ENCODE measurements at regions not wholly inside any gene's neighbourhood (a gene's known extent, or its start where the extent isn't known, plus 50 kb on each side); places are given as distances from the start of the nearest gene placed in this dataset.

- WGBS: 84% methylated on average over 9 of the region's 9 CpGs
- Histone ChIP-seq H3K9ac (ENCODE audit: low read depth in 1 of 2, low read length in 2 of 2) (no peak overlapping the region), H3K27ac (ENCODE audit: low read depth in 1 of 2, low read length in 2 of 2) (no peak overlapping the region), H3K4me1 (ENCODE audit: control insufficient read depth in 4 of 4, insufficient read depth in 4 of 4, low read length in 3 of 4) (no peaks in the 10 kb centered on the region), H3K27me3 (ENCODE audit: control insufficient read depth in 4 of 4, insufficient read depth in 4 of 4, low read length in 3 of 4) (no peaks in the 10 kb centered on the region), H3K9me3 (ENCODE audit: control insufficient read depth in 4 of 4, low read length in 3 of 4) (peaks cover 0 to 3% (median 0%) of the 10 kb centered on the region in 4 donors), H3K4me3 (ENCODE audit: low read depth in 1 of 3, low read length in 3 of 3) (no peak overlapping the region), H3K36me3 (ENCODE audit: control insufficient read depth in 4 of 4, insufficient read depth in 3 of 4, low read depth in 1 of 4, low read length in 3 of 4) (no peaks in the 10 kb centered on the region)
- DNase-seq (ENCODE audit: low spot score): no peak
- TF ChIP-seq EGR1 (IDR thresholded peaks at IDR 0.05; ENCODE audit: low read depth in 2 of 2) (no peak), REST (IDR thresholded peaks at IDR 0.05) (no peak), TAF1 (conservative IDR thresholded peaks at IDR 0.05) (no peak), SP1 (IDR thresholded peaks at IDR 0.05) (no peak), GABPA (IDR thresholded peaks at IDR 0.05 in 1 of 2, conservative IDR thresholded peaks at IDR 0.05 in 1 of 2) (no peak), MAX (IDR thresholded peaks at IDR 0.05) (no peak), YY1 (IDR thresholded peaks at IDR 0.05) (no peak), RXRA (IDR thresholded peaks at IDR 0.05) (no peak), RAD21 (IDR thresholded peaks at IDR 0.05) (no peak), ZBTB33 (IDR thresholded peaks at IDR 0.05) (no peak), CTCF (IDR thresholded peaks at IDR 0.05; ENCODE audit: low read depth, low read length, missing input control) (no peak), JUND (IDR thresholded peaks at IDR 0.05) (no peak), NR2F2 (IDR thresholded peaks at IDR 0.05) (no peak), FOXA2 (IDR thresholded peaks at IDR 0.05) (no peak), HNF4G (IDR thresholded peaks at IDR 0.05) (no peak), FOXA1 (IDR thresholded peaks at IDR 0.05) (no peak), HNF4A (conservative IDR thresholded peaks at IDR 0.05) (no peak)
- TF ChIP-seq, protein P1, sequence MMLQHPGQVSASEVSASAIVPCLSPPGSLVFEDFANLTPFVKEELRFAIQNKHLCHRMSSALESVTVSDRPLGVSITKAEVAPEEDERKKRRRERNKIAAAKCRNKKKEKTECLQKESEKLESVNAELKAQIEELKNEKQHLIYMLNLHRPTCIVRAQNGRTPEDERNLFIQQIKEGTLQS (IDR thresholded peaks at IDR 0.05): no peak
Observed at GRCh38 chr7:67407392-67408071, 410.9 kb downstream of the TYW1 start.
